ENCODE measurements at regions not wholly inside any gene's neighbourhood (a gene's known extent, or its start where the extent isn't known, plus 50 kb on each side); places are given as distances from the start of the nearest gene placed in this dataset.

- no peak for TF ChIP-seq EZH2 (IDR thresholded peaks at IDR 0.05; ENCODE audit: low read depth)
- TF ChIP-seq CTCF (conservative IDR thresholded peaks at IDR 0.05): no peak
These were observed 282.9 kb upstream of the ATXN7L3B start for GRCh38 chr12:74254784-74255183.
